GM10248 (cell line): ENCODE measurements at regions not wholly inside any gene's neighbourhood (a gene's known extent, or its start where the extent isn't known, plus 50 kb on each side); places are given as distances from the start of the nearest gene placed in this dataset.

Experiments used
- CTCF ChIA-PET: fragments of 300-600 bp; sonication (Branson Sonifier 250); formaldehyde crosslinking; extraction: SDS; loops from one replicate; lab custom pipeline; 2021; ENCODE audit warnings: antibody characterized with exemption; lab: Yijun Ruan, JAX
- POLR2A ChIA-PET: fragments of 350-650 bp; sonication (Branson Sonifier 250); formaldehyde crosslinking; extraction: SDS; loops from one replicate; lab custom pipeline; 2020; ENCODE audit warnings: antibody characterized with exemption; lab: Yijun Ruan, JAX
- DNase-seq: peaks from one replicate; pipeline ENCODE4 v3.0.0; 2012; ENCODE audit errors: extremely low spot score
- TF ChIP-seq, protein P1 (sequence below): IDR thresholded peaks from 2 replicates; pipeline ENCODE4 v1.5.1; 2012; ENCODE audit warnings: mild to moderate bottlenecking, low read depth; ENCODE audit errors: extremely low read depth, missing control alignments, control extremely low read depth

- ChIA-PET POLR2A (no interaction called here), CTCF (no interaction called here)
- no peak for DNase-seq
- TF ChIP-seq, protein P1, sequence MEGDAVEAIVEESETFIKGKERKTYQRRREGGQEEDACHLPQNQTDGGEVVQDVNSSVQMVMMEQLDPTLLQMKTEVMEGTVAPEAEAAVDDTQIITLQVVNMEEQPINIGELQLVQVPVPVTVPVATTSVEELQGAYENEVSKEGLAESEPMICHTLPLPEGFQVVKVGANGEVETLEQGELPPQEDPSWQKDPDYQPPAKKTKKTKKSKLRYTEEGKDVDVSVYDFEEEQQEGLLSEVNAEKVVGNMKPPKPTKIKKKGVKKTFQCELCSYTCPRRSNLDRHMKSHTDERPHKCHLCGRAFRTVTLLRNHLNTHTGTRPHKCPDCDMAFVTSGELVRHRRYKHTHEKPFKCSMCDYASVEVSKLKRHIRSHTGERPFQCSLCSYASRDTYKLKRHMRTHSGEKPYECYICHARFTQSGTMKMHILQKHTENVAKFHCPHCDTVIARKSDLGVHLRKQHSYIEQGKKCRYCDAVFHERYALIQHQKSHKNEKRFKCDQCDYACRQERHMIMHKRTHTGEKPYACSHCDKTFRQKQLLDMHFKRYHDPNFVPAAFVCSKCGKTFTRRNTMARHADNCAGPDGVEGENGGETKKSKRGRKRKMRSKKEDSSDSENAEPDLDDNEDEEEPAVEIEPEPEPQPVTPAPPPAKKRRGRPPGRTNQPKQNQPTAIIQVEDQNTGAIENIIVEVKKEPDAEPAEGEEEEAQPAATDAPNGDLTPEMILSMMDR = no peak
These were observed 94.9 kb downstream of the ZWINT start for GRCh38 chr10:56266120-56266519.

- DNase-seq = no peak
- TF ChIP-seq, protein P1 = no peak
- ChIA-PET CTCF (no interaction called here), POLR2A (no interaction called here)
These were observed 102.1 kb downstream of the ZWINT start for GRCh38 chr10:56258991-56259390.

- TF ChIP-seq, protein P1 = no peak
- DNase-seq = no peak
- ChIA-PET CTCF (no interaction called here), POLR2A (no interaction called here)
These were observed 102.7 kb downstream of the ZWINT start for GRCh38 chr10:56258378-56258777.

- CTCF ChIA-PET = no interaction called here
- DNase-seq = no peak
- POLR2A ChIA-PET = no interaction called here
- TF ChIP-seq, protein P1 = no peak
These were observed 105.8 kb downstream of the ZWINT start for GRCh38 chr10:56255298-56255697.

DNA sequence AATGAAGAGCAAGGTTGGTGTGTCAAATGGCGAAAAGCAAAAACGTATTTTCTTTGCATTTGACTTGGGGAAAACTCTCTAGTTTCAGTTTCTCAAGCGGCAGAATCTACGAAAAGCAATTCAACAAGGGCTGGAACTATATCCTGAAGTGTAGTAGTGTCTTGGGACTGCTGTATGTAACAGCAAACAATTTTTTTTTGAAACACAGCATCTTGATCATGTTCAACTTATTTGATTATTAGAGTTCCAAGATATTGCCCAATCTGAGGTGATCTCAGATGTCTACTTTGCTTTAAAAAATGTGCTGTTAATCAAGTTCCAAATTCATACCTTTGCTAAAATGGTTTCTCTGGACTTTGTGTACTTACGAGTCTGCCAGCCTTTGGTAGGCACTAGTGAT is 120.6 kb downstream of the ZWINT start:
- POLR2A ChIA-PET = no interaction called here
- DNase-seq = no peak
- TF ChIP-seq, protein P1 = no peak
- CTCF ChIA-PET = no interaction called here

GRCh38 chr10:56231436-56231835 is 129.6 kb downstream of the ZWINT start:
- no peak for DNase-seq
- CTCF ChIA-PET = no interaction called here
- TF ChIP-seq, protein P1 = no peak
- POLR2A ChIA-PET = no interaction called here

- POLR2A ChIA-PET = no interaction called here
- TF ChIP-seq, protein P1 = no peak
These were observed 138.8 kb downstream of the ZWINT start for GRCh38 chr10:56222237-56222636.

More at GRCh38 chr10:56222237-56222636, 138.8 kb downstream of the ZWINT start:
- CTCF ChIA-PET = interaction anchor here (1.5 kb wide), 1 partner anchor 22 kb away, joined by 3 read pairs; no protein-coding TSS in a partner anchor
- DNase-seq = no peak
